GM23338 (cell line): ENCODE measurements at regions not wholly inside any gene's neighbourhood (a gene's known extent, or its start where the extent isn't known, plus 50 kb on each side); places are given as distances from the start of the nearest gene placed in this dataset.

ENCODE experiments used
- CREB1 ChIP-seq: fragments of 250-450 bp; sonication (Bioruptor Pico); IDR thresholded peaks from 2 replicates; pipeline ENCODE4 v1.5.0; 2020; ENCODE audit warnings: low read depth, mild to moderate bottlenecking, moderate library complexity
- CTCF ChIP-seq, 2 experiments: fragments of 200-600 bp in 1 of 2; sonication (generic) in 1 of 2; conservative IDR thresholded peaks; 2 replicates each; pipeline versions ENCODE4 v1.5.1 to v1.6.1; 2016 to 2017; ENCODE audit warnings: antibody characterized with exemption in 2 of 2, low read depth in 2 of 2, mild to moderate bottlenecking in 2 of 2, moderate library complexity in 1 of 2
- EZH2 ChIP-seq: fragments of 200-600 bp; sonication (generic); IDR thresholded peaks from one replicate; pipeline ENCODE4 v1.8.0; 2017; ENCODE audit warnings: antibody characterized with exemption, mild to moderate bottlenecking, low read depth; ENCODE audit not compliant: unreplicated experiment
- EZH2phosphoT487 ChIP-seq: fragments of 200-600 bp; sonication (generic); IDR thresholded peaks from one replicate; pipeline ENCODE4 v1.8.1; 2018; ENCODE audit warnings: antibody characterized with exemption; ENCODE audit not compliant: unreplicated experiment
- JUNB ChIP-seq: IDR thresholded peaks from one replicate; pipeline ENCODE4 v1.6.1; 2016; ENCODE audit warnings: antibody characterized with exemption; ENCODE audit not compliant: unreplicated experiment
- POLR2AphosphoS5 ChIP-seq: IDR thresholded peaks from 2 replicates; pipeline ENCODE4 v1.6.1; 2016; ENCODE audit warnings: antibody characterized with exemption, low read depth
- REST ChIP-seq: IDR thresholded peaks from one replicate; pipeline ENCODE4 v1.6.1; 2018; ENCODE audit warnings: antibody characterized with exemption; ENCODE audit not compliant: unreplicated experiment
- STAT1 ChIP-seq: IDR thresholded peaks from one replicate; pipeline ENCODE4 v1.6.1; 2016; ENCODE audit warnings: antibody characterized with exemption; ENCODE audit not compliant: unreplicated experiment
- ZNF462 ChIP-seq: fragments of 250-450 bp; sonication (Bioruptor Pico); IDR thresholded peaks from 2 replicates; pipeline ENCODE4 v1.5.0; 2020; ENCODE audit warnings: mild to moderate bottlenecking, moderate library complexity

GRCh38 chr20:22529150-22530019, 55.0 kb downstream of the FOXA2 start:
- TF ChIP-seq CTCF (conservative IDR thresholded peaks at IDR 0.05; ENCODE audit: low read depth in 2 of 2) (no peak), EZH2phosphoT487 (no peak), EZH2 (no peak), REST (no peak), ZNF462 (no peak), POLR2AphosphoS5 (no peak), CREB1 (CRISPR knock-in tag) (no peak), JUNB (no peak), STAT1 (no peak)
